Heart right ventricle (tissue), 16 donors: ENCODE measurements at regions not wholly inside any gene's neighbourhood (a gene's known extent, or its start where the extent isn't known, plus 50 kb on each side); places are given as distances from the start of the nearest gene placed in this dataset.

Experiments
- ATAC-seq, 8 donors: fragments of 200-7000 bp; cut with Tn5 transposase; one replicate each; pipeline ENCODE4 v1.9.1; 2020; ENCODE audit warnings: mild to moderate bottlenecking in 8 of 8, moderate library complexity in 8 of 8, moderate number of reproducible peaks in 1 of 8
- DNase-seq, 2 donors: peaks; one replicate each; pipeline ENCODE4 v3.0.0-alpha.2; 2020
- H3K27ac ChIP-seq, 10 donors: fragments of 200-600 bp; sonication (generic) in 2 of 10; one replicate each; pipeline versions ENCODE4 v1.5.0 to v1.8.0; 2020 to 2022; ENCODE audit warnings: mild to moderate bottlenecking in 3 of 10
- H3K27me3 ChIP-seq, 7 donors: fragments of 200-600 bp; one replicate each; pipeline ENCODE4 v1.8.0; 2021 to 2022; ENCODE audit warnings: mild to moderate bottlenecking in 2 of 7
- H3K36me3 ChIP-seq, 9 donors: fragments of 200-600 bp; sonication (generic) in 1 of 9; one replicate each; pipeline versions ENCODE4 v1.5.0 to v1.8.0; 2020 to 2022; ENCODE audit warnings: mild to moderate bottlenecking in 2 of 9
- H3K4me1 ChIP-seq, 9 donors: fragments of 200-600 bp; sonication (generic) in 1 of 9; one replicate each; pipeline versions ENCODE4 v1.5.0 to v1.8.0; 2020 to 2022; ENCODE audit warnings: mild to moderate bottlenecking in 4 of 9
- H3K4me3 ChIP-seq, 10 donors: fragments of 200-600 bp; sonication (generic) in 2 of 10; one replicate each; pipeline versions ENCODE4 v1.5.0 to v1.8.0; 2020 to 2022; ENCODE audit warnings: mild to moderate bottlenecking in 7 of 10, moderate library complexity in 2 of 10
- H3K9me3 ChIP-seq, 11 donors: fragments of 200-600 bp in 10 of 11; sonication (generic) in 2 of 11; one replicate each; pipeline versions ENCODE4 v1.5.0 to v1.8.0; 2013 to 2022; ENCODE audit warnings: mild to moderate bottlenecking in 2 of 11, control low read depth in 1 of 11, moderate library complexity in 1 of 11
- CTCF ChIP-seq, 9 donors: fragments of 200-600 bp; sonication (generic) in 2 of 9; IDR thresholded peaks; one replicate each; pipeline versions ENCODE4 v1.5.0 to v1.8.0; 2021 to 2022; ENCODE audit warnings: antibody characterized with exemption in 9 of 9, mild to moderate bottlenecking in 5 of 9, moderate library complexity in 1 of 9
- WGBS, 2 donors: extraction: QIAGEN DNeasy Blood & Tissue Kit; methylation state at CpG; one replicate each; pipeline ENCODE4 v1.1.7; 2013; ENCODE audit warnings: inconsistent platforms in 1 of 2; 5-methylcytosine and 5-hydroxymethylcytosine counted together
- intact Hi-C, 10 donors: fragments of 100-400 bp; cut with DNase I; formaldehyde crosslinking; loops; one replicate each; pipeline versions ENCODE4 v1.11.1 to v1.14.2; 2022
- donor health status: Arrhythmogenic right ventricular cardiomyopathy.
- donor health status: ischemic (EF 13 %, LVEDD 7.1; RV severe dilation, severe dysfunction).
- donor health status: healthy with polysubstance abuse.
- donor health status: DM: no; HTN: yes; CAD: no.
- donor health status: DM: no; HTN: no; CAD: no.
- donor health status: ischemic (EF 25% LVEDD 6.9; RV normal size, moderate dysfunction).
- donor health status: ischemic (EF 25% LVEDD 5.7; RV mildly dilated, moderate dysfunction).
- donor health status: healthy.
- donor health status: DM: yes; HTN: yes; CAD: no.
- donor health status: Ischemic cardiomyopathy.
- donor health status: ischemic (EF 35%, LVEDD 5.7; RV mildly dilated, moderate dysfunction).
- donor health status: nonischemic (EF 11% LVEDD 7.7; RV severe dilation, severe dysfunction).
- donor health status: DM: yes; HTN: yes; CAD: no.
- donor health status: PGD.
- donor health status: ischemic (EF 29% LVEDD 5.4; RV normal size, mild dysfunction).
- donor health status: nonischemic (EF 23%, LVEDD 6.1; RV moderate dilation, normal function).

GRCh38 chr22:49521787-49522224 is 305.9 kb downstream of the BRD1 start:
- ATAC-seq (no peak), DNase-seq (no peak)
- Histone ChIP-seq H3K27me3 (peaks cover 0 to 11% (median 0%) of the 10 kb centered on the region in 7 donors), H3K27ac (no peak overlapping the region), H3K36me3 (no peaks in the 10 kb centered on the region), H3K9me3 (peaks cover 0 to 18% (median 0%) of the 10 kb centered on the region in 11 donors), H3K4me3 (no peak overlapping the region), H3K4me1 (peaks cover 0 to 6% (median 0%) of the 10 kb centered on the region in 9 donors)
- WGBS, 2 donors = 55 to 72% methylated on average over 6 of the region's 6 CpGs
- no peak for TF ChIP-seq CTCF (IDR thresholded peaks at IDR 0.05)
- intact Hi-C loops = no loop called here

GRCh38 chr22:49519117-49519737 is 308.4 kb downstream of the BRD1 start:
- H3K36me3 ChIP-seq = no peaks in the 10 kb centered on the region
- no peak for TF ChIP-seq CTCF (IDR thresholded peaks at IDR 0.05)
- DNase-seq (no peak), ATAC-seq (no peak)
- no peak overlapping the region for H3K4me3 ChIP-seq
- peaks cover 0 to 13% (median 2%) of the 10 kb centered on the region in 7 donors for H3K27me3 ChIP-seq
- WGBS, 2 donors = 59 to 71% methylated on average over 18 of the region's 18 CpGs
- peaks cover 0 to 6% (median 0%) of the 10 kb centered on the region in 9 donors for H3K4me1 ChIP-seq
- intact Hi-C loops = loop anchor here in 1 of 10 donors (5.0 kb wide), 1 partner anchor 48 kb away; no protein-coding TSS in a partner anchor
- H3K9me3 ChIP-seq = peaks cover 0 to 18% (median 0%) of the 10 kb centered on the region in 11 donors
- no peak overlapping the region for H3K27ac ChIP-seq

GRCh38 chr22:49518436-49518970 is 309.2 kb downstream of the BRD1 start:
- ATAC-seq (no peak), DNase-seq (no peak)
- WGBS, 2 donors = 55 to 58% methylated on average over 22 of the region's 22 CpGs
- intact Hi-C loops = loop anchor here in 1 of 10 donors (5.0 kb wide), 1 partner anchor 49 kb away; no protein-coding TSS in a partner anchor
- TF ChIP-seq CTCF (IDR thresholded peaks at IDR 0.05) = no peak
- no peak overlapping the region for H3K27ac ChIP-seq
- peaks cover 0 to 2% (median 0%) of the 10 kb centered on the region in 9 donors for H3K4me1 ChIP-seq
- peaks cover 0 to 18% (median 0%) of the 10 kb centered on the region in 11 donors for H3K9me3 ChIP-seq
- no peak overlapping the region for H3K4me3 ChIP-seq
- H3K36me3 ChIP-seq = no peaks in the 10 kb centered on the region
- H3K27me3 ChIP-seq = peaks cover 0 to 13% (median 6%) of the 10 kb centered on the region in 7 donors

- 86 to 87% methylated on average over 23 of the region's 23 CpGs for WGBS, 2 donors
- intact Hi-C loops = loop anchor here in 1 of 10 donors (5.0 kb wide), 1 partner anchor 50 kb away; no protein-coding TSS in a partner anchor
- Histone ChIP-seq H3K4me3 (no peak overlapping the region), H3K27me3 (peaks cover 0 to 13% (median 2%) of the 10 kb centered on the region in 7 donors), H3K27ac (no peak overlapping the region), H3K9me3 (peaks cover 0 to 18% (median 0%) of the 10 kb centered on the region in 11 donors), H3K36me3 (no peaks in the 10 kb centered on the region), H3K4me1 (no peaks in the 10 kb centered on the region)
- DNase-seq = no peak
- no peak for TF ChIP-seq CTCF (IDR thresholded peaks at IDR 0.05)
- ATAC-seq = no peak
These were observed 309.9 kb downstream of the BRD1 start for GRCh38 chr22:49517667-49518185.
